Liver (tissue), 7 donors: ENCODE measurements at regions not wholly inside any gene's neighbourhood (a gene's known extent, or its start where the extent isn't known, plus 50 kb on each side); places are given as distances from the start of the nearest gene placed in this dataset.

Source experiments
- DNase-seq: peaks from one replicate; pipeline ENCODE4 v3.0.0-alpha.2; 2017; ENCODE audit warnings: low spot score
- H3K27ac ChIP-seq, 2 donors: one replicate each; pipeline ENCODE4 v1.7.0; 2013; ENCODE audit warnings: inconsistent platforms in 2 of 2, low read length in 2 of 2, control low read depth in 1 of 2, low read depth in 1 of 2, mild to moderate bottlenecking in 1 of 2
- H3K27me3 ChIP-seq, 4 donors: one replicate each; pipeline versions ENCODE4 v1.6.1 to v1.7.0; 2013; ENCODE audit warnings: low read length in 3 of 4, inconsistent platforms in 1 of 4, mild to moderate bottlenecking in 1 of 4, moderate library complexity in 1 of 4; ENCODE audit not compliant: control insufficient read depth in 4 of 4, insufficient read depth in 4 of 4
- H3K36me3 ChIP-seq, 4 donors: one replicate each; pipeline versions ENCODE4 v1.6.1 to v1.7.0; 2013; ENCODE audit warnings: low read length in 3 of 4, mild to moderate bottlenecking in 3 of 4, low read depth in 1 of 4, moderate library complexity in 1 of 4; ENCODE audit not compliant: control insufficient read depth in 4 of 4, insufficient read depth in 3 of 4
- H3K4me1 ChIP-seq, 4 donors: one replicate each; pipeline versions ENCODE4 v1.6.1 to v1.7.0; 2013; ENCODE audit warnings: low read length in 3 of 4, mild to moderate bottlenecking in 3 of 4, moderate library complexity in 1 of 4; ENCODE audit not compliant: control insufficient read depth in 4 of 4, insufficient read depth in 4 of 4
- H3K4me3 ChIP-seq, 3 donors: one replicate each; pipeline versions ENCODE4 v1.6.1 to v1.7.0; 2013; ENCODE audit warnings: low read length in 3 of 3, control low read depth in 1 of 3, low read depth in 1 of 3, mild to moderate bottlenecking in 1 of 3
- H3K9ac ChIP-seq, 2 donors: one replicate each; pipeline ENCODE4 v1.7.0; 2013; ENCODE audit warnings: low read length in 2 of 2, mild to moderate bottlenecking in 2 of 2, moderate library complexity in 2 of 2, control low read depth in 1 of 2, low read depth in 1 of 2
- H3K9me3 ChIP-seq, 4 donors: one replicate each; pipeline versions ENCODE4 v1.6.1 to v1.7.0; 2013; ENCODE audit warnings: low read length in 3 of 4; ENCODE audit not compliant: control insufficient read depth in 4 of 4
- ATF3 ChIP-seq: IDR thresholded peaks from 2 replicates; pipeline ENCODE4 v1.6.1; 2016; ENCODE audit warnings: antibody characterized with exemption
- EGR1 ChIP-seq, 2 donors: IDR thresholded peaks; 2 replicates each; pipeline ENCODE4 v1.6.1; 2016 to 2018; ENCODE audit warnings: antibody characterized with exemption in 2 of 2, low read depth in 2 of 2
- FOXA1 ChIP-seq: IDR thresholded peaks from 2 replicates; pipeline ENCODE4 v1.6.1; 2016; ENCODE audit warnings: antibody characterized with exemption
- FOXA2 ChIP-seq: IDR thresholded peaks from 2 replicates; pipeline ENCODE4 v1.6.1; 2016; ENCODE audit warnings: antibody characterized with exemption
- HNF4A ChIP-seq, 2 donors: conservative IDR thresholded peaks; 2 replicates each; pipeline ENCODE4 v1.6.1; 2016; ENCODE audit warnings: antibody characterized with exemption in 2 of 2, mild to moderate bottlenecking in 2 of 2
- HNF4G ChIP-seq: IDR thresholded peaks from 2 replicates; pipeline ENCODE4 v1.6.1; 2016; ENCODE audit warnings: antibody characterized with exemption
- JUND ChIP-seq, 2 donors: IDR thresholded peaks; 2 replicates each; pipeline ENCODE4 v1.6.1; 2016; ENCODE audit warnings: antibody characterized with exemption in 2 of 2
- MAX ChIP-seq: IDR thresholded peaks from 2 replicates; pipeline ENCODE4 v1.6.1; 2016; ENCODE audit warnings: antibody characterized with exemption
- NR2F2 ChIP-seq: IDR thresholded peaks from 2 replicates; pipeline ENCODE4 v1.6.1; 2016; ENCODE audit warnings: antibody characterized with exemption
- RAD21 ChIP-seq, 2 donors: IDR thresholded peaks; 2 replicates each; pipeline ENCODE4 v1.6.1; 2016; ENCODE audit warnings: antibody characterized with exemption in 2 of 2, mild to moderate bottlenecking in 2 of 2
- REST ChIP-seq: IDR thresholded peaks from 2 replicates; pipeline ENCODE4 v1.6.1; 2016; ENCODE audit warnings: antibody characterized with exemption, mild to moderate bottlenecking
- RXRA ChIP-seq, 2 donors: IDR thresholded peaks; 2 replicates each; pipeline ENCODE4 v1.6.1; 2017 to 2018; ENCODE audit warnings: antibody characterized with exemption in 2 of 2, mild to moderate bottlenecking in 1 of 2
- SP1 ChIP-seq: IDR thresholded peaks from 2 replicates; pipeline ENCODE4 v1.6.1; 2018; ENCODE audit warnings: antibody characterized with exemption, mild to moderate bottlenecking
- TAF1 ChIP-seq: conservative IDR thresholded peaks from 2 replicates; pipeline ENCODE4 v1.6.1; 2016; ENCODE audit warnings: antibody characterized with exemption, mild to moderate bottlenecking
- YY1 ChIP-seq: IDR thresholded peaks from 2 replicates; pipeline ENCODE4 v1.6.1; 2016; ENCODE audit warnings: antibody characterized with exemption, mild to moderate bottlenecking
- ZBTB33 ChIP-seq: IDR thresholded peaks from 2 replicates; pipeline ENCODE4 v1.6.1; 2016; ENCODE audit warnings: antibody characterized with exemption
- WGBS: extraction: QIAGEN DNeasy Blood & Tissue Kit; methylation state at CpG from one replicate; pipeline ENCODE4 v1.1.7; 2013; 5-methylcytosine and 5-hydroxymethylcytosine counted together
- donor health status: healthy.
- donor health status: healthy.
- donor health status: healthy.
- donor health status: healthy.

- Histone ChIP-seq H3K9me3 (no peaks in the 10 kb centered on the region), H3K27me3 (no peaks in the 10 kb centered on the region), H3K9ac (no peak overlapping the region), H3K27ac (no peak overlapping the region), H3K4me3 (no peak overlapping the region), H3K4me1 (no peaks in the 10 kb centered on the region), H3K36me3 (no peaks in the 10 kb centered on the region)
- no peak for DNase-seq
- TF ChIP-seq NR2F2 (no peak), FOXA2 (no peak), ZBTB33 (no peak), RXRA (IDR thresholded peaks at IDR 0.05) (no peak), ATF3 (no peak), SP1 (no peak), FOXA1 (no peak), JUND (IDR thresholded peaks at IDR 0.05) (no peak), HNF4G (no peak), REST (no peak), RAD21 (IDR thresholded peaks at IDR 0.05) (no peak), MAX (no peak), HNF4A (conservative IDR thresholded peaks at IDR 0.05) (no peak), EGR1 (IDR thresholded peaks at IDR 0.05; ENCODE audit: low read depth in 2 of 2) (no peak), YY1 (no peak), TAF1 (no peak)
- 82% methylated on average over 16 of the region's 16 CpGs for WGBS
Measured at GRCh38 chr21:41011951-41012366, 156.0 kb upstream of the BACE2 start.

GRCh38 chr21:41012425-41012824, 155.5 kb upstream of the BACE2 start:
- Histone ChIP-seq H3K4me3 (no peak overlapping the region), H3K27me3 (no peaks in the 10 kb centered on the region), H3K27ac (no peak overlapping the region), H3K9ac (no peak overlapping the region), H3K9me3 (no peaks in the 10 kb centered on the region), H3K36me3 (no peaks in the 10 kb centered on the region), H3K4me1 (no peaks in the 10 kb centered on the region)
- 86% methylated on average over 3 of the region's 3 CpGs for WGBS
- TF ChIP-seq ATF3, result no peak
- TF ChIP-seq NR2F2, result no peak
- no peak for TF ChIP-seq RXRA (IDR thresholded peaks at IDR 0.05)
- TF ChIP-seq EGR1 (IDR thresholded peaks at IDR 0.05; ENCODE audit: low read depth in 2 of 2), result no peak
- no peak for TF ChIP-seq MAX
- TF ChIP-seq FOXA2, result no peak
- no peak for DNase-seq
